BJ (cell line): ENCODE measurements at regions not wholly inside any gene's neighbourhood (a gene's known extent, or its start where the extent isn't known, plus 50 kb on each side); places are given as distances from the start of the nearest gene placed in this dataset.

Experiments
- CTCF ChIA-PET: fragments of 350-600 bp; formaldehyde crosslinking; extraction: SDS; loops from one replicate; lab custom pipeline; 2021; ENCODE audit warnings: antibody characterized with exemption, inconsistent platforms; lab: Yijun Ruan, JAX
- POLR2A ChIA-PET: fragments of 300-600 bp; sonication (Branson Sonifier 250); formaldehyde crosslinking; extraction: SDS; loops from one replicate; lab custom pipeline; 2021; ENCODE audit warnings: antibody characterized with exemption; lab: Charles Lee
- DNase-seq: peaks from one replicate; pipeline ENCODE4 v3.0.0-alpha.2; 2011; ENCODE audit warnings: low read depth
- H3K27me3 ChIP-seq: 2 replicates; pipeline ENCODE4 v1.6.0; 2011; ENCODE audit warnings: low read length; ENCODE audit not compliant: control insufficient read depth, insufficient read depth
- H3K36me3 ChIP-seq: 2 replicates; pipeline ENCODE4 v1.5.1; 2011; ENCODE audit warnings: low read length; ENCODE audit not compliant: control insufficient read depth, insufficient read depth
- H3K4me3 ChIP-seq: 2 replicates; pipeline ENCODE4 v1.5.1; 2011; ENCODE audit warnings: low read depth, mild to moderate bottlenecking, control low read depth, low read length
- CTCF ChIP-seq: IDR thresholded peaks from 2 replicates; pipeline ENCODE4 v1.5.1; 2011; ENCODE audit warnings: low read depth, mild to moderate bottlenecking, control low read depth, inconsistent platforms, low read length, moderate library complexity; ENCODE audit not compliant: insufficient read depth

GRCh38 chr10:98332623-98333269, 64.8 kb upstream of the LOXL4 start:
- DNase-seq, result no peak
- H3K4me3 ChIP-seq, result no peak overlapping the region
- no peaks in the 10 kb centered on the region; the same call in 1 of the 2 replicates for H3K27me3 ChIP-seq
- no peaks in the 10 kb centered on the region for H3K36me3 ChIP-seq
- no peak for TF ChIP-seq CTCF
- CTCF ChIA-PET, result interaction anchor here (0.6 to 2.3 kb wide), 7 partner anchors 8 to 171 kb away, joined by 3 to 10 read pairs (median 3); no protein-coding TSS in a partner anchor
- POLR2A ChIA-PET, result no interaction called here

GRCh38 chr10:98331885-98332284, 63.9 kb upstream of the LOXL4 start:
- ChIA-PET POLR2A (no interaction called here), CTCF (interaction anchor here (0.6 to 2.3 kb wide), 7 partner anchors 9 to 170 kb away, joined by 3 to 10 read pairs (median 3); no protein-coding TSS in a partner anchor)
- Histone ChIP-seq H3K27me3 (no peaks in the 10 kb centered on the region; the same call in 1 of the 2 replicates), H3K36me3 (no peaks in the 10 kb centered on the region), H3K4me3 (no peak overlapping the region)
- no peak for DNase-seq
- TF ChIP-seq CTCF, result peak; percentile 31; the same call in 1 of the 2 replicates

GRCh38 chr10:98330987-98331386, 63.0 kb upstream of the LOXL4 start:
- no peak for DNase-seq
- Histone ChIP-seq H3K36me3 (no peaks in the 10 kb centered on the region), H3K4me3 (no peak overlapping the region), H3K27me3 (no peaks in the 10 kb centered on the region)
- POLR2A ChIA-PET, result no interaction called here
- no peak for TF ChIP-seq CTCF
- CTCF ChIA-PET, result interaction anchor here (0.6 to 2.3 kb wide), 3 partner anchors 10 to 17 kb away, joined by 3 to 10 read pairs (median 4); no protein-coding TSS in a partner anchor

GRCh38 chr10:98328640-98329039, 60.6 kb upstream of the LOXL4 start:
- Histone ChIP-seq H3K27me3 (no peaks in the 10 kb centered on the region), H3K36me3 (no peaks in the 10 kb centered on the region), H3K4me3 (no peak overlapping the region)
- CTCF ChIA-PET, result interaction anchor here (1.4 kb wide), 2 partner anchors 8 to 86 kb away, joined by 5 read pairs; no protein-coding TSS in a partner anchor
- POLR2A ChIA-PET, result no interaction called here
- DNase-seq, result no peak
- TF ChIP-seq CTCF, result no peak

- DNase-seq, result no peak
- TF ChIP-seq CTCF, result no peak
- ChIA-PET CTCF (interaction anchor here (1.4 kb wide), 2 partner anchors 9 to 86 kb away, joined by 5 read pairs; no protein-coding TSS in a partner anchor), POLR2A (no interaction called here)
- Histone ChIP-seq H3K4me3 (no peak overlapping the region), H3K36me3 (no peaks in the 10 kb centered on the region), H3K27me3 (no peaks in the 10 kb centered on the region)
These were observed 60.2 kb upstream of the LOXL4 start for GRCh38 chr10:98328163-98328562.
